WTC11 (cell line): ENCODE measurements at regions not wholly inside any gene's neighbourhood (a gene's known extent, or its start where the extent isn't known, plus 50 kb on each side); places are given as distances from the start of the nearest gene placed in this dataset.

Experiments
- ATAC-seq: fragments of 200-7000 bp; cut with Tn5 transposase; 2 replicates; pipeline ENCODE4 v1.10.0; 2021; ENCODE audit warnings: mild to moderate bottlenecking, moderate library complexity
- CTCF ChIA-PET: fragments of 300-600 bp; sonication (Branson Sonifier 250); formaldehyde crosslinking; loops from one replicate; lab custom pipeline; 2021; ENCODE audit warnings: antibody characterized with exemption; lab: Charles Lee
- POLR2A ChIA-PET: fragments of 350-600 bp; sonication (Branson Sonifier 250); formaldehyde crosslinking; loops from one replicate; lab custom pipeline; 2021; ENCODE audit warnings: antibody characterized with exemption; lab: Charles Lee
- DNase-seq: peaks from one replicate; pipeline ENCODE4 v3.0.0; 2021; ENCODE audit warnings: low spot score
- H3K27ac Mint-ChIP-seq: 2 replicates; pipeline ENCODE4 v1.8.0; 2021; ENCODE audit warnings: mixed read lengths
- H3K27me3 Mint-ChIP-seq: 2 replicates; pipeline ENCODE4 v1.8.0; 2021; ENCODE audit warnings: low read depth, mild to moderate bottlenecking, moderate library complexity, mixed read lengths
- H3K36me3 Mint-ChIP-seq: 2 replicates; pipeline ENCODE4 v1.8.0; 2021; ENCODE audit warnings: mixed read lengths
- H3K4me1 Mint-ChIP-seq: 2 replicates; pipeline ENCODE4 v1.8.0; 2022; ENCODE audit warnings: mixed read lengths
- H3K4me3 Mint-ChIP-seq: 2 replicates; pipeline ENCODE4 v1.8.0; 2021; ENCODE audit warnings: mild to moderate bottlenecking, moderate library complexity, mixed read lengths
- H3K9me3 Mint-ChIP-seq: 2 replicates; pipeline ENCODE4 v1.8.0; 2021; ENCODE audit warnings: mixed read lengths
- AR ChIP-seq: fragments of 250-450 bp; sonication (Bioruptor Pico); IDR thresholded peaks from 2 replicates; pipeline ENCODE4 v1.9.0; 2021; ENCODE audit warnings: mild to moderate bottlenecking
- CREM ChIP-seq: sonication (generic); formaldehyde crosslinking; IDR thresholded peaks from 2 replicates; pipeline ENCODE4 v1.8.1; 2022; ENCODE audit warnings: mild to moderate bottlenecking, missing genetic modification reagents, moderate library complexity
- E2F1 ChIP-seq: sonication (generic); formaldehyde crosslinking; IDR thresholded peaks from 2 replicates; pipeline ENCODE4 v1.8.0; 2022; ENCODE audit warnings: mild to moderate bottlenecking, missing genetic modification reagents
- ELF4 ChIP-seq: sonication (generic); formaldehyde crosslinking; IDR thresholded peaks from 2 replicates; pipeline ENCODE4 v1.8.1; 2022; ENCODE audit warnings: low read depth, mild to moderate bottlenecking, moderate library complexity, missing genetic modification reagents
- EMX1 ChIP-seq: fragments of 250-450 bp; sonication (Bioruptor Pico); IDR thresholded peaks from 2 replicates; pipeline ENCODE4 v1.8.0; 2021; ENCODE audit warnings: mild to moderate bottlenecking
- GABPB1 ChIP-seq: sonication (generic); formaldehyde crosslinking; IDR thresholded peaks from 2 replicates; pipeline ENCODE4 v1.8.1; 2023; ENCODE audit warnings: mild to moderate bottlenecking, missing genetic modification reagents
- MAX ChIP-seq: sonication (generic); formaldehyde crosslinking; IDR thresholded peaks from 2 replicates; pipeline ENCODE4 v1.8.0; 2022; ENCODE audit warnings: mild to moderate bottlenecking, missing genetic modification reagents
- MLX ChIP-seq: sonication (generic); formaldehyde crosslinking; IDR thresholded peaks from 2 replicates; pipeline ENCODE4 v1.8.1; 2023; ENCODE audit warnings: mild to moderate bottlenecking, missing genetic modification reagents, moderate library complexity
- NFATC4 ChIP-seq: fragments of 250-450 bp; sonication (Bioruptor Pico); IDR thresholded peaks from 2 replicates; pipeline ENCODE4 v1.9.0; 2021; ENCODE audit warnings: mild to moderate bottlenecking
- NR2C2 ChIP-seq: sonication (generic); formaldehyde crosslinking; IDR thresholded peaks from 2 replicates; pipeline ENCODE4 v1.8.0; 2022; ENCODE audit warnings: mild to moderate bottlenecking, missing genetic modification reagents
- NR3C1 ChIP-seq: sonication (generic); formaldehyde crosslinking; conservative IDR thresholded peaks from 2 replicates; pipeline ENCODE4 v1.8.1; 2023; ENCODE audit warnings: low read depth, mild to moderate bottlenecking, missing genetic modification reagents
- SMAD3 ChIP-seq: sonication (generic); formaldehyde crosslinking; IDR thresholded peaks from 2 replicates; pipeline ENCODE4 v1.8.0; 2022; ENCODE audit warnings: missing genetic modification reagents, mild to moderate bottlenecking, borderline replicate concordance
- STAT6 ChIP-seq: sonication (generic); formaldehyde crosslinking; conservative IDR thresholded peaks from 2 replicates; pipeline ENCODE4 v1.8.1; 2023; ENCODE audit warnings: mild to moderate bottlenecking, low read depth, missing genetic modification reagents, moderate library complexity
- TEAD1 ChIP-seq: sonication (generic); formaldehyde crosslinking; IDR thresholded peaks from 2 replicates; pipeline ENCODE4 v1.8.0; 2022; ENCODE audit warnings: mild to moderate bottlenecking, missing genetic modification reagents
- TP53 ChIP-seq: sonication (generic); formaldehyde crosslinking; IDR thresholded peaks from 2 replicates; pipeline ENCODE4 v1.8.1; 2023; ENCODE audit warnings: mild to moderate bottlenecking, missing genetic modification reagents
- USF1 ChIP-seq: sonication (generic); formaldehyde crosslinking; IDR thresholded peaks from 2 replicates; pipeline ENCODE4 v1.8.0; 2022; ENCODE audit warnings: mild to moderate bottlenecking, missing genetic modification reagents
- USF2 ChIP-seq: sonication (generic); formaldehyde crosslinking; IDR thresholded peaks from 2 replicates; pipeline ENCODE4 v1.8.1; 2023; ENCODE audit warnings: mild to moderate bottlenecking, missing genetic modification reagents, moderate library complexity
- ZNF281 ChIP-seq: sonication (generic); formaldehyde crosslinking; IDR thresholded peaks from 2 replicates; pipeline ENCODE4 v1.8.0; 2023; ENCODE audit warnings: mild to moderate bottlenecking, missing genetic modification reagents
- ZNF317 ChIP-seq: sonication (generic); formaldehyde crosslinking; IDR thresholded peaks from 2 replicates; pipeline ENCODE4 v1.8.1; 2023; ENCODE audit warnings: low read depth, mild to moderate bottlenecking, moderate library complexity, missing genetic modification reagents, borderline replicate concordance
- ZNF416 ChIP-seq: fragments of 250-450 bp; sonication (Bioruptor Pico); IDR thresholded peaks from 2 replicates; pipeline ENCODE4 v1.9.0; 2021; ENCODE audit warnings: mild to moderate bottlenecking, inconsistent platforms
- ZNF423 ChIP-seq: fragments of 250-450 bp; sonication (Bioruptor Pico); IDR thresholded peaks from 2 replicates; pipeline ENCODE4 v2.1.2; 2022; ENCODE audit warnings: mild to moderate bottlenecking, moderate library complexity
- ZNF425 ChIP-seq: fragments of 250-450 bp; sonication (Bioruptor Pico); conservative IDR thresholded peaks from 2 replicates; pipeline ENCODE4 v1.9.0; 2021; ENCODE audit warnings: mild to moderate bottlenecking

GRCh38 chr6:141635621-141636020 is 497.1 kb upstream of the GJE1 start (continued):
- no peak for TF ChIP-seq USF1 (CRISPR knock-in tag)
- TF ChIP-seq NR2C2 (CRISPR knock-in tag) = no peak
- no peak for TF ChIP-seq TEAD1 (CRISPR knock-in tag)
- TF ChIP-seq GABPB1 (CRISPR knock-in tag) = no peak
- TF ChIP-seq ZNF281 (CRISPR knock-in tag) = no peak
- TF ChIP-seq SMAD3 (CRISPR knock-in tag) = no peak
- TF ChIP-seq CREM (CRISPR knock-in tag) = no peak
- no peak for TF ChIP-seq ZNF425 (CRISPR knock-in tag)
- TF ChIP-seq STAT6 (CRISPR knock-in tag) = no peak
- TF ChIP-seq AR = no peak
- no peak for TF ChIP-seq NR3C1 (CRISPR knock-in tag)

GRCh38 chr6:141634269-141634668 is 498.5 kb upstream of the GJE1 start:
- Mint-ChIP-seq H3K27ac (no peak overlapping the region), H3K4me3 (no peak overlapping the region), H3K9me3 (no peaks in the 10 kb centered on the region), H3K36me3 (no peaks in the 10 kb centered on the region), H3K27me3 (no peaks in the 10 kb centered on the region), H3K4me1 (no peaks in the 10 kb centered on the region)
- POLR2A ChIA-PET = no interaction called here
- CTCF ChIA-PET = no interaction called here
- TF ChIP-seq NFATC4 (CRISPR knock-in tag) (no peak), USF2 (CRISPR knock-in tag) (no peak), ZNF317 (CRISPR knock-in tag) (no peak), ELF4 (CRISPR knock-in tag) (no peak), EMX1 (CRISPR knock-in tag) (no peak), ZNF423 (CRISPR knock-in tag) (no peak), E2F1 (CRISPR knock-in tag) (no peak), NR2C2 (CRISPR knock-in tag) (no peak), MAX (CRISPR knock-in tag) (no peak), MLX (CRISPR knock-in tag) (no peak), TP53 (CRISPR knock-in tag) (no peak), ZNF416 (CRISPR knock-in tag) (no peak)
- DNase-seq (no peak), ATAC-seq (no peak)
